Panc1 (cell line): ENCODE measurements at regions not wholly inside any gene's neighbourhood (a gene's known extent, or its start where the extent isn't known, plus 50 kb on each side); places are given as distances from the start of the nearest gene placed in this dataset.

Experiments
- ATAC-seq: fragments of 200-7000 bp; cut with Tn5 transposase; 2 replicates; pipeline ENCODE4 v1.9.1; 2020; ENCODE audit warnings: mild to moderate bottlenecking, moderate library complexity
- BruUV-seq: library from RNA; stranded (reverse); fragments of 400-500 nt; replicated peaks from 2 replicates; lab custom pipeline; 2021; lab: Mats Ljungman, UMichigan
- CTCF ChIA-PET: fragments of 300-600 bp; sonication (Branson Sonifier 250); formaldehyde crosslinking; loops from one replicate; lab custom pipeline; 2022; ENCODE audit warnings: antibody characterized with exemption; lab: Charles Lee
- POLR2A ChIA-PET: fragments of 300-600 bp; sonication (Branson Sonifier 250); formaldehyde crosslinking; loops from one replicate; lab custom pipeline; 2022; ENCODE audit warnings: antibody characterized with exemption; lab: Charles Lee
- DNase-seq: peaks from one replicate; pipeline ENCODE4 v3.0.0-alpha.2; 2010; ENCODE audit warnings: low read depth, low spot score
- H3K27ac ChIP-seq: 2 replicates; pipeline ENCODE4 v1.5.1; 2011; ENCODE audit warnings: mild to moderate bottlenecking, low read length, inconsistent platforms
- H3K27me3 ChIP-seq: fragments of 200-500 bp; sonication (Bioruptor generic); 2 replicates; pipeline ENCODE4 v1.6.0; 2014; ENCODE audit warnings: low read length, inconsistent platforms; ENCODE audit not compliant: control insufficient read depth, insufficient read depth
- H3K36me3 ChIP-seq: fragments of 200-500 bp; sonication (Bioruptor generic); 2 replicates; pipeline ENCODE4 v1.5.1; 2014; ENCODE audit warnings: inconsistent platforms, mild to moderate bottlenecking, low read length, moderate library complexity; ENCODE audit not compliant: control insufficient read depth, insufficient read depth
- H3K4me1 ChIP-seq: 2 replicates; pipeline ENCODE4 v1.5.1; 2011; ENCODE audit warnings: inconsistent platforms, mild to moderate bottlenecking, low read length, moderate library complexity; ENCODE audit not compliant: control insufficient read depth, insufficient read depth
- H3K4me3 ChIP-seq, 2 experiments: 2 replicates each; pipeline ENCODE4 v1.5.1; 2011 to 2012; ENCODE audit warnings: low read depth in 2 of 2, low read length in 2 of 2, mild to moderate bottlenecking in 2 of 2, inconsistent platforms in 1 of 2, moderate library complexity in 1 of 2
- H3K9me3 ChIP-seq: fragments of 200-500 bp; sonication (Bioruptor generic); 2 replicates; pipeline ENCODE4 v1.5.1; 2014; ENCODE audit warnings: low read depth, mild to moderate bottlenecking, inconsistent platforms, low read length, moderate library complexity; ENCODE audit not compliant: control insufficient read depth, insufficient read depth
- POLR2AphosphoS5 ChIP-seq: IDR thresholded peaks from 2 replicates; pipeline ENCODE4 v1.6.1; 2012; ENCODE audit warnings: mild to moderate bottlenecking, low read depth, low read length, moderate library complexity
- SIN3A ChIP-seq: IDR thresholded peaks from 2 replicates; pipeline ENCODE4 v1.6.1; 2012; ENCODE audit warnings: low read depth, mild to moderate bottlenecking, low read length, moderate library complexity, borderline replicate concordance; ENCODE audit not compliant: insufficient read depth
- TCF7L2 ChIP-seq: IDR thresholded peaks from 2 replicates; pipeline ENCODE4 v1.6.1; 2011; ENCODE audit warnings: mild to moderate bottlenecking, low read depth, low read length, inconsistent platforms
- in situ Hi-C: cut with HindIII; loops from 2 replicates; pipeline ENCODE4 v1.10.0; 2016; ENCODE audit warnings: low sequenced_read_pairs, low pct_unique_long_range_greater_than_20kb
- intact Hi-C: fragments of 100-400 bp; cut with micrococcal nuclease; formaldehyde crosslinking; loops from one replicate; pipeline ENCODE4 v1.10.0; 2022; ENCODE audit not compliant: unreplicated experiment
- TF ChIP-seq, protein P1 (sequence below): fragments of 450-650 bp; IDR thresholded peaks from 2 replicates; pipeline ENCODE4 v1.5.1; 2017; ENCODE audit warnings: mild to moderate bottlenecking
- TF ChIP-seq, protein P2 (sequence below), 2 experiments: IDR thresholded peaks; 2 replicates each; pipeline ENCODE4 v1.6.1; 2011 to 2012; ENCODE audit warnings: low read depth in 2 of 2, control low read depth in 1 of 2, low read length in 1 of 2, mild to moderate bottlenecking in 1 of 2, moderate library complexity in 1 of 2; ENCODE audit not compliant: insufficient read depth in 1 of 2

DNA sequence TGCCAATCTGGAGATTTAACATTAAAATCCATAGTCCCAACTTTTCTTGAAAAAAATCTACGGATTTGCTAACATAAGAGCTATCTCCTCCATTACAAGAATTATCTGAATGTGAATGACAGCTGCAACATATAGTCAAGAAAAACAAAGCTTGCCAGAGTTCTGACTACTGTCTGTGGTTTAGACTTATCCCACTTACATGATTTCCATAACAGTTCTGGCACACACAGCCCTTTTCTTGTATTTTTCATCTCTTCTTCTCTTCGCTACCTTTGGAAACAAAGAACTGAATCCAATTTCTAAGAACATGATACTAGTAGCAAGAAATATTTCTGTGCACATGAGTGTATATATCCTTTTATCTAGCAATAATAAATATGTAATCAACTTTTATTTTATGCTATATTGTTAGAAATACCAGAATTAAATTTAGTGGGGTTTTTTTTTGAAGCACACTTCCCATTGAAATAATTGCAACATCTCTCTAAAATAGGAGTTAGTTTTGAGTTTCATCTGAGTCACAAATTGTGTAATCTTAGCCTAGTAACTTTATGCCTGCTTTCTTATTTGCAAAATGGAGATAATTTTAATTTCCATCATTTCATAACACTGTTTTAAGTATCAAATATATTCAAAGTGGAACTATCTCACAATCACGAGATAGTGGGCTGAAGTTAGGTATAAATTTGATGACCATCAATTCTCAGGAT is 1217.6 kb downstream of the JRKL start:
- Histone ChIP-seq H3K27me3 (no peaks in the 10 kb centered on the region), H3K36me3 (no peaks in the 10 kb centered on the region), H3K4me3 (no peak overlapping the region), H3K4me1 (no peaks in the 10 kb centered on the region), H3K27ac (no peak overlapping the region), H3K9me3 (0 out of 2 replicates have a peak, but pooled peaks cover 3% of the 10 kb centered on the region)
- in situ Hi-C loops (no loop called here), intact Hi-C loops (no loop called here)
- no TSS peak for BruUV-seq
- ChIA-PET CTCF (no interaction called here), POLR2A (no interaction called here)
- TF ChIP-seq POLR2AphosphoS5 (no peak), TCF7L2 (no peak), SIN3A (no peak)
- TF ChIP-seq, protein P1, sequence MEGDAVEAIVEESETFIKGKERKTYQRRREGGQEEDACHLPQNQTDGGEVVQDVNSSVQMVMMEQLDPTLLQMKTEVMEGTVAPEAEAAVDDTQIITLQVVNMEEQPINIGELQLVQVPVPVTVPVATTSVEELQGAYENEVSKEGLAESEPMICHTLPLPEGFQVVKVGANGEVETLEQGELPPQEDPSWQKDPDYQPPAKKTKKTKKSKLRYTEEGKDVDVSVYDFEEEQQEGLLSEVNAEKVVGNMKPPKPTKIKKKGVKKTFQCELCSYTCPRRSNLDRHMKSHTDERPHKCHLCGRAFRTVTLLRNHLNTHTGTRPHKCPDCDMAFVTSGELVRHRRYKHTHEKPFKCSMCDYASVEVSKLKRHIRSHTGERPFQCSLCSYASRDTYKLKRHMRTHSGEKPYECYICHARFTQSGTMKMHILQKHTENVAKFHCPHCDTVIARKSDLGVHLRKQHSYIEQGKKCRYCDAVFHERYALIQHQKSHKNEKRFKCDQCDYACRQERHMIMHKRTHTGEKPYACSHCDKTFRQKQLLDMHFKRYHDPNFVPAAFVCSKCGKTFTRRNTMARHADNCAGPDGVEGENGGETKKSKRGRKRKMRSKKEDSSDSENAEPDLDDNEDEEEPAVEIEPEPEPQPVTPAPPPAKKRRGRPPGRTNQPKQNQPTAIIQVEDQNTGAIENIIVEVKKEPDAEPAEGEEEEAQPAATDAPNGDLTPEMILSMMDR: no peak
- ATAC-seq: no peak
- DNase-seq: no peak

DNA sequence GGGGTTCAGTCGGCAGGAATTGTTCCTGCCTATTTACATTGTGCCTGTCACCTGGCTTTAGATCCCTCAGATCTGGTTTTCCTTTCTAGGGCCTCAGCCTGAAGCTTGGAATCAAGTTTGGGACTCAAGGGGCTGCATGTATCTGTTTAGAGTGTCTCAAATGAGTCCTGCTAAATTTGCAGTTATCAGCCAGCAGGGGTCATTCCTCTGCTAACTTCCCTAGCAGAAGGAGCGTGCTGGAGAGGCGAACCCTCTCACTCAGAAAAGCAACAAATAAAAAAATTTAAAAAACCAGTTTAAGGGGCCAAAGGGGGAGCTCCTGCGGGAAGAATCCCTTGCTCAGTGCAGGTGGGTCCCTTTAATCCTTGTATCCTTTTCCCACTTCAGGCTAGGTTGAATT is 1220.2 kb downstream of the JRKL start:
- no peaks in the 10 kb centered on the region for H3K36me3 ChIP-seq
- ChIA-PET CTCF (no interaction called here), POLR2A (no interaction called here)
- H3K4me3 ChIP-seq: no peak overlapping the region
- no peak for ATAC-seq
- in situ Hi-C loops: no loop called here
- H3K9me3 ChIP-seq: 0 out of 2 replicates have a peak, but pooled peaks cover 3% of the 10 kb centered on the region
- BruUV-seq: no TSS peak
- H3K4me1 ChIP-seq: no peaks in the 10 kb centered on the region
- no peak for DNase-seq
- H3K27ac ChIP-seq: no peak overlapping the region
- intact Hi-C loops: no loop called here
- no peaks in the 10 kb centered on the region for H3K27me3 ChIP-seq
- TF ChIP-seq, protein P2, sequence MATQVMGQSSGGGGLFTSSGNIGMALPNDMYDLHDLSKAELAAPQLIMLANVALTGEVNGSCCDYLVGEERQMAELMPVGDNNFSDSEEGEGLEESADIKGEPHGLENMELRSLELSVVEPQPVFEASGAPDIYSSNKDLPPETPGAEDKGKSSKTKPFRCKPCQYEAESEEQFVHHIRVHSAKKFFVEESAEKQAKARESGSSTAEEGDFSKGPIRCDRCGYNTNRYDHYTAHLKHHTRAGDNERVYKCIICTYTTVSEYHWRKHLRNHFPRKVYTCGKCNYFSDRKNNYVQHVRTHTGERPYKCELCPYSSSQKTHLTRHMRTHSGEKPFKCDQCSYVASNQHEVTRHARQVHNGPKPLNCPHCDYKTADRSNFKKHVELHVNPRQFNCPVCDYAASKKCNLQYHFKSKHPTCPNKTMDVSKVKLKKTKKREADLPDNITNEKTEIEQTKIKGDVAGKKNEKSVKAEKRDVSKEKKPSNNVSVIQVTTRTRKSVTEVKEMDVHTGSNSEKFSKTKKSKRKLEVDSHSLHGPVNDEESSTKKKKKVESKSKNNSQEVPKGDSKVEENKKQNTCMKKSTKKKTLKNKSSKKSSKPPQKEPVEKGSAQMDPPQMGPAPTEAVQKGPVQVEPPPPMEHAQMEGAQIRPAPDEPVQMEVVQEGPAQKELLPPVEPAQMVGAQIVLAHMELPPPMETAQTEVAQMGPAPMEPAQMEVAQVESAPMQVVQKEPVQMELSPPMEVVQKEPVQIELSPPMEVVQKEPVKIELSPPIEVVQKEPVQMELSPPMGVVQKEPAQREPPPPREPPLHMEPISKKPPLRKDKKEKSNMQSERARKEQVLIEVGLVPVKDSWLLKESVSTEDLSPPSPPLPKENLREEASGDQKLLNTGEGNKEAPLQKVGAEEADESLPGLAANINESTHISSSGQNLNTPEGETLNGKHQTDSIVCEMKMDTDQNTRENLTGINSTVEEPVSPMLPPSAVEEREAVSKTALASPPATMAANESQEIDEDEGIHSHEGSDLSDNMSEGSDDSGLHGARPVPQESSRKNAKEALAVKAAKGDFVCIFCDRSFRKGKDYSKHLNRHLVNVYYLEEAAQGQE (IDR thresholded peaks at IDR 0.05; ENCODE audit: insufficient read depth in 1 of 2, low read depth in 2 of 2, low read length in 1 of 2): no peak
- TF ChIP-seq, protein P1: peak; percentile 24
- TF ChIP-seq POLR2AphosphoS5: no peak
